ENCODE measurements at regions not wholly inside any gene's neighbourhood (a gene's known extent, or its start where the extent isn't known, plus 50 kb on each side); places are given as distances from the start of the nearest gene placed in this dataset.

DNA sequence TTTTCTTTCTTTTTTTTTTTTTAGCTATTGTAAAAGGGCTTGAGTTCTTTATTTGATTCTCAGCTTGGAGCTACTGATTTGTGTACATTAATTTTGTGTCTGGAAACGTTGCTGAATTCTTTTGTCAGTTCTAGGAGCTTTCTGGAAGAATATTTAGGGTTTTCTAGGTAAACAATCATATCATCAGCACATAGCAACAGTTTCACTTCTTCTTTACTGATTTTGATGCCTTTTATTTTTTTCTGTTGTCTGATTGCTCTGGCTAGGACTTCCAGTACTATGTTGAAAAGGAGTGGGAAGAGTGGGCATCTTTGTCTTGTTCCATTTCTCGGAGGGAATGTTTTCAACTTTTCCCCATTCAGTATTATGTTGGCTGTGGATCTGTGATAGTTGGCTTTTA, 292.2 kb downstream of the GABRG1 start:
- WGBS (ENCODE audit: extremely low coverage, insufficient coverage, insufficient read length), result no CpG with 5 or more reads among the region's 2 CpGs
- Histone ChIP-seq H3K36me3 (ENCODE audit: control insufficient read depth in 1 of 2, insufficient read depth in 2 of 2, low read length in 2 of 2) (no peaks in the 10 kb centered on the region), H3K79me2 (ENCODE audit: control insufficient read depth, insufficient read depth, low read length, poor library complexity) (no peaks in the 10 kb centered on the region), H3K14ac (ENCODE audit: low read length) (no peak overlapping the region), H3K27me3 (ENCODE audit: insufficient read depth, low read length) (no peaks in the 10 kb centered on the region), H3K23ac (ENCODE audit: low read length) (no peak overlapping the region), H3K9ac (ENCODE audit: low read length) (no peak overlapping the region), H2BK120ac (ENCODE audit: insufficient read depth, low read length, poor library complexity) (no peak overlapping the region), H3K4ac (ENCODE audit: low read depth, low read length) (no peak overlapping the region), H2BK12ac (ENCODE audit: low read length) (no peak overlapping the region), H4K12ac (ENCODE audit: low read depth, low read length) (no peak overlapping the region), H3K18ac (ENCODE audit: low read length) (no peak overlapping the region), H2AFZ (ENCODE audit: insufficient read depth, low read length, poor library complexity) (no peak overlapping the region), H4K91ac (ENCODE audit: low read depth, low read length) (no peak overlapping the region), H3K27ac (ENCODE audit: low read depth, low read length) (no peak overlapping the region), H2AK5ac (ENCODE audit: low read length) (no peak overlapping the region), H3K4me2 (ENCODE audit: low read length) (no peak overlapping the region), H3K4me1 (ENCODE audit: control insufficient read depth in 1 of 2, insufficient read depth in 2 of 2, low read length in 2 of 2) (peaks cover 0 to 2% of the 10 kb centered on the region in 2 experiments), H2BK5ac (ENCODE audit: low read depth, low read length, poor library complexity) (no peak overlapping the region), H3K4me3 (ENCODE audit: low read depth, low read length) (no peak overlapping the region), H4K8ac (ENCODE audit: low read depth, low read length) (no peak overlapping the region), H3K79me1 (ENCODE audit: low read length) (no peaks in the 10 kb centered on the region), H3K9me3 (ENCODE audit: insufficient read depth, low read depth, low read length) (no peaks in the 10 kb centered on the region)
- DNase-seq, result no peak

DNA sequence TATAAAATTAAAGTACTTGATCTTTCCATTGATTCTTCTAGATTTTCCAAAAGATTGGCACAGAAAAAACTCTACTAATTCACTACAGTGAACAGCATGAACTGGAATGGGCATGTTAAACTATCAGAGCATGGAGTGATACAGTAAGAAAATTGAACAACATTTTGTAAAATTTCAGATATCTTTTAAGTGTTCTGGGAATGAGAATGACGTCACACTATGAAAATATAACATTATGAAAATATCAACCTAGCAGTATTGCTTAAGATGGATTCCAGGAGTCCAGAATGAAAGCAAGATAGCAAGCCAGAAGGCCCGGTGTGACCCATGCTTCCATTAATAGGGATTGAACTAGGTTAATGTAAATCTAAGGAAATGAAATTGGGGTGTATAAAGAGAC, 319.9 kb downstream of the GABRG1 start:
- no CpG with 5 or more reads among the region's 2 CpGs for WGBS (ENCODE audit: extremely low coverage, insufficient coverage, insufficient read length)
- no peaks in the 10 kb centered on the region for H3K79me1 ChIP-seq (ENCODE audit: low read length)
- no peak overlapping the region for H3K18ac ChIP-seq (ENCODE audit: low read length)
- H4K8ac ChIP-seq (ENCODE audit: low read depth, low read length), result no peak overlapping the region
- no peak overlapping the region for H4K91ac ChIP-seq (ENCODE audit: low read depth, low read length)
- H3K4me3 ChIP-seq (ENCODE audit: low read depth, low read length), result no peak overlapping the region
- no peak for DNase-seq
- H3K36me3 ChIP-seq (ENCODE audit: control insufficient read depth in 1 of 2, insufficient read depth in 2 of 2, low read length in 2 of 2), result no peaks in the 10 kb centered on the region
- H3K79me2 ChIP-seq (ENCODE audit: control insufficient read depth, insufficient read depth, low read length, poor library complexity), result no peaks in the 10 kb centered on the region
- no peak overlapping the region for H3K9ac ChIP-seq (ENCODE audit: low read length)
- H2AFZ ChIP-seq (ENCODE audit: insufficient read depth, low read length, poor library complexity), result no peak overlapping the region
- no peak overlapping the region for H2AK5ac ChIP-seq (ENCODE audit: low read length)
- H3K27ac ChIP-seq (ENCODE audit: low read depth, low read length), result no peak overlapping the region
- H3K14ac ChIP-seq (ENCODE audit: low read length), result no peak overlapping the region
- no peak overlapping the region for H3K23ac ChIP-seq (ENCODE audit: low read length)
- H2BK12ac ChIP-seq (ENCODE audit: low read length), result no peak overlapping the region
- H3K4ac ChIP-seq (ENCODE audit: low read depth, low read length), result no peak overlapping the region
- no peak overlapping the region for H3K4me2 ChIP-seq (ENCODE audit: low read length)
- no peak overlapping the region for H2BK5ac ChIP-seq (ENCODE audit: low read depth, low read length, poor library complexity)
- no peaks in the 10 kb centered on the region for H3K4me1 ChIP-seq (ENCODE audit: control insufficient read depth in 1 of 2, insufficient read depth in 2 of 2, low read length in 2 of 2)
- H4K12ac ChIP-seq (ENCODE audit: low read depth, low read length), result no peak overlapping the region
- H2BK120ac ChIP-seq (ENCODE audit: insufficient read depth, low read length, poor library complexity), result no peak overlapping the region
- H3K27me3 ChIP-seq (ENCODE audit: insufficient read depth, low read length), result no peaks in the 10 kb centered on the region
- H3K9me3 ChIP-seq (ENCODE audit: insufficient read depth, low read depth, low read length), result no peaks in the 10 kb centered on the region

DNA sequence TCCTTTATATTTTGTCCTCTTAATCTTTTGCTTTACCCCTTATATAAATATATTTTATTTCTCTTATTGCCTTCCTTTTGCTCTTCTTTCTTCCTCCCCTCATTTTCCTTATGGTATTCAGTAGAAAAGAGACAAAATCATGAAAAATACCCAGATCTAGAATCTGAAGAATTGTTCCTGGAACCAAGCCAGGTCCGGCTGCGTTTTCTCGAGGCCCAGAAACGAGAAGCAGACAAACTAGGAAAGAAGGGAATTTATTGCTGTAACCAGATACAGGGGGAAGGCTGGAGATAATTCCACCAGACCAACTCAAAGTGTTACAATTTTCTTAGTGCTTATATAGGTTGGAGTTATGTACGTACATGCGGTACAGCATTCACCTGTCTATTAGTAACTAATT, 328.7 kb downstream of the GABRG1 start:
- no peak for DNase-seq
- H4K8ac ChIP-seq (ENCODE audit: low read depth, low read length), result no peak overlapping the region
- no peak overlapping the region for H2AK5ac ChIP-seq (ENCODE audit: low read length)
- no peak overlapping the region for H3K4ac ChIP-seq (ENCODE audit: low read depth, low read length)
- H3K23ac ChIP-seq (ENCODE audit: low read length), result no peak overlapping the region
- no peak overlapping the region for H3K9ac ChIP-seq (ENCODE audit: low read length)
- no peaks in the 10 kb centered on the region for H3K36me3 ChIP-seq (ENCODE audit: control insufficient read depth in 1 of 2, insufficient read depth in 2 of 2, low read length in 2 of 2)
- no peak overlapping the region for H2AFZ ChIP-seq (ENCODE audit: insufficient read depth, low read length, poor library complexity)
- no peak overlapping the region for H4K12ac ChIP-seq (ENCODE audit: low read depth, low read length)
- no CpG with 5 or more reads among the region's 6 CpGs for WGBS (ENCODE audit: extremely low coverage, insufficient coverage, insufficient read length)
- no peaks in the 10 kb centered on the region for H3K79me1 ChIP-seq (ENCODE audit: low read length)
- no peaks in the 10 kb centered on the region for H3K79me2 ChIP-seq (ENCODE audit: control insufficient read depth, insufficient read depth, low read length, poor library complexity)
- H3K4me3 ChIP-seq (ENCODE audit: low read depth, low read length), result no peak overlapping the region
- H3K14ac ChIP-seq (ENCODE audit: low read length), result no peak overlapping the region
- no peak overlapping the region for H3K18ac ChIP-seq (ENCODE audit: low read length)
- H2BK5ac ChIP-seq (ENCODE audit: low read depth, low read length, poor library complexity), result no peak overlapping the region
- H3K27ac ChIP-seq (ENCODE audit: low read depth, low read length), result no peak overlapping the region
- no peaks in the 10 kb centered on the region for H3K4me1 ChIP-seq (ENCODE audit: control insufficient read depth in 1 of 2, insufficient read depth in 2 of 2, low read length in 2 of 2)
- H2BK120ac ChIP-seq (ENCODE audit: insufficient read depth, low read length, poor library complexity), result no peak overlapping the region
- no peaks in the 10 kb centered on the region for H3K9me3 ChIP-seq (ENCODE audit: insufficient read depth, low read depth, low read length)
- no peaks in the 10 kb centered on the region for H3K27me3 ChIP-seq (ENCODE audit: insufficient read depth, low read length)
- H4K91ac ChIP-seq (ENCODE audit: low read depth, low read length), result no peak overlapping the region
- no peak overlapping the region for H2BK12ac ChIP-seq (ENCODE audit: low read length)
- H3K4me2 ChIP-seq (ENCODE audit: low read length), result no peak overlapping the region

DNA sequence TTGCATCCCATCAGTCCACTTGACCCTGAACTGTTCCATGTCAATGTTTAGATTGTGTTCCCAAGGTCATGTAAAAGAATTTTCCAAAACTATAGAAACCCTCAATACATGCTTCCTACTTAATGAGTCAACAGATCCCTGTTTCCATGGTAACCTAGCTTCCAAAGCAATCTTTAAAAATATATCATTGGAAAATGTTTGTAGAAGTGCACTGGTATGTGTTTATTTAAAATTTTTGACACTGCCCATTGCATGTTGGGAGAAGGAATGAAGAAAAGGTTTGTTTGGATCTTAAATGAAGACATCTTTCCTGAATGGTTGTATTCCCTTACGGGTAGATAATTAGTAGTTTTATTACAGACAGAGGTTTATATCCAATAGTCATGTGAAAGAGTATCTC, 345.3 kb downstream of the GABRG1 start:
- Histone ChIP-seq H3K14ac (ENCODE audit: low read length) (no peak overlapping the region), H4K12ac (ENCODE audit: low read depth, low read length) (no peak overlapping the region), H3K4me1 (ENCODE audit: control insufficient read depth in 1 of 2, insufficient read depth in 2 of 2, low read length in 2 of 2) (no peaks in the 10 kb centered on the region), H2AFZ (ENCODE audit: insufficient read depth, low read length, poor library complexity) (no peak overlapping the region), H3K4me2 (ENCODE audit: low read length) (no peak overlapping the region), H3K9ac (ENCODE audit: low read length) (no peak overlapping the region), H3K4ac (ENCODE audit: low read depth, low read length) (no peak overlapping the region), H3K18ac (ENCODE audit: low read length) (no peak overlapping the region), H2AK5ac (ENCODE audit: low read length) (no peak overlapping the region), H2BK5ac (ENCODE audit: low read depth, low read length, poor library complexity) (no peak overlapping the region), H4K91ac (ENCODE audit: low read depth, low read length) (no peak overlapping the region), H3K79me1 (ENCODE audit: low read length) (no peaks in the 10 kb centered on the region), H3K36me3 (ENCODE audit: control insufficient read depth in 1 of 2, insufficient read depth in 2 of 2, low read length in 2 of 2) (no peaks in the 10 kb centered on the region), H3K27ac (ENCODE audit: low read depth, low read length) (no peak overlapping the region), H3K9me3 (ENCODE audit: insufficient read depth, low read depth, low read length) (no peaks in the 10 kb centered on the region), H2BK12ac (ENCODE audit: low read length) (no peak overlapping the region), H3K23ac (ENCODE audit: low read length) (no peak overlapping the region), H3K4me3 (ENCODE audit: low read depth, low read length) (no peak overlapping the region), H4K8ac (ENCODE audit: low read depth, low read length) (no peak overlapping the region), H2BK120ac (ENCODE audit: insufficient read depth, low read length, poor library complexity) (no peak overlapping the region), H3K79me2 (ENCODE audit: control insufficient read depth, insufficient read depth, low read length, poor library complexity) (no peaks in the 10 kb centered on the region), H3K27me3 (ENCODE audit: insufficient read depth, low read length) (no peaks in the 10 kb centered on the region)
- DNase-seq, result no peak
- no CpG with 5 or more reads among the region's 1 CpG for WGBS (ENCODE audit: extremely low coverage, insufficient coverage, insufficient read length)

All from trophoblast cell (in vitro differentiated cells and primary cell).